ENCODE measurements at regions not wholly inside any gene's neighbourhood (a gene's known extent, or its start where the extent isn't known, plus 50 kb on each side); places are given as distances from the start of the nearest gene placed in this dataset.

- no peak overlapping the region for H3K27ac ChIP-seq
- TF ChIP-seq ZFX (IDR thresholded peaks at IDR 0.05) (no peak), CTCF (conservative IDR thresholded peaks at IDR 0.05) (no peak)
Measured at GRCh38 chr5:163386352-163386751, 51.0 kb upstream of the CCNG1 start.

DNA sequence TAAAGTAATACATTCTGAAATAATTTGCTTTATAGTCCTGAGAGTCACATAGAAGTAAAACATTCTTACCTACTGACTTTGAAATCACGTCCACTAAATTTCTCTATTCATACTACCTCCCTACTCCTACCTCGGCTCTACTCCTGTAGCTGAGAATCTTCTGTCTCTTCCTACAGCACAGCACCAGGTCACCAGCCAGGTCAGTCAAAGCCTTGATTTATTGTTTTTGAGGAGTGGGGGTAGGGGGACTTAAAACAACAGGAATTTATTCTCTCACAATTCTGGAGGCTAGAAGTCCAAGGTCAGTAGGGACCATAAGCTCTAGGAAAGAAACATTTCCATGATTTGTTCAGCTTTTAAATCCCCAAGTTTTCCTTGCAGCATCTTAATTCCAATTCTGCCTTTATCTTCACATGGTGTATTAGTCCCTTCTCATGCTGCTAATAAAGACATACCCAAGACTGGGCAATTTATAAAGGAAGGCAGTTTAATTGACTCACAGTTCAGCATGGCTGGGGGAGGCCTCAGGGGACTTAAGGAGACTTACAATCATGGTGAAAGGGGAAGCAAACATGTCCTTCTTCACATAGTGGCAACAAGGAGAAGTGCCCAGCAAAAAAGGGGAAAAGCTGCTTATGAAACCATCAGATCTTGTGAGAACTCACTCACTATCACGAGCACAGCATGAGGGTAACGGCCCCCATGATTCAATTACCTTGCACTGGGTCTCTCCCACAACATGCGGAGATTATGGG lies 49.6 kb upstream of the CCNG1 start:
- TF ChIP-seq CTCF (conservative IDR thresholded peaks at IDR 0.05) (no peak), ZFX (IDR thresholded peaks at IDR 0.05) (no peak)
- no peak overlapping the region for H3K27ac ChIP-seq

Data from C4-2B (cell line).